Loucy (cell line): ENCODE measurements at regions not wholly inside any gene's neighbourhood (a gene's known extent, or its start where the extent isn't known, plus 50 kb on each side); places are given as distances from the start of the nearest gene placed in this dataset.

Source experiments
- EZH2phosphoT487 ChIP-seq: fragments of 200-600 bp; IDR thresholded peaks from 2 replicates; pipeline ENCODE4 v1.6.1; 2018; ENCODE audit warnings: antibody characterized with exemption, mild to moderate bottlenecking, moderate library complexity, borderline replicate concordance
- TF ChIP-seq, protein P1 (sequence below): fragments of 200-600 bp; sonication (generic); conservative IDR thresholded peaks from 2 replicates; pipeline ENCODE4 v1.5.1; 2014; ENCODE audit warnings: mild to moderate bottlenecking, antibody characterized with exemption, low read length

GRCh38 chr3:88364926-88365325, 215.2 kb downstream of the C3orf38 start:
- TF ChIP-seq EZH2phosphoT487, result no peak
- TF ChIP-seq, protein P1, sequence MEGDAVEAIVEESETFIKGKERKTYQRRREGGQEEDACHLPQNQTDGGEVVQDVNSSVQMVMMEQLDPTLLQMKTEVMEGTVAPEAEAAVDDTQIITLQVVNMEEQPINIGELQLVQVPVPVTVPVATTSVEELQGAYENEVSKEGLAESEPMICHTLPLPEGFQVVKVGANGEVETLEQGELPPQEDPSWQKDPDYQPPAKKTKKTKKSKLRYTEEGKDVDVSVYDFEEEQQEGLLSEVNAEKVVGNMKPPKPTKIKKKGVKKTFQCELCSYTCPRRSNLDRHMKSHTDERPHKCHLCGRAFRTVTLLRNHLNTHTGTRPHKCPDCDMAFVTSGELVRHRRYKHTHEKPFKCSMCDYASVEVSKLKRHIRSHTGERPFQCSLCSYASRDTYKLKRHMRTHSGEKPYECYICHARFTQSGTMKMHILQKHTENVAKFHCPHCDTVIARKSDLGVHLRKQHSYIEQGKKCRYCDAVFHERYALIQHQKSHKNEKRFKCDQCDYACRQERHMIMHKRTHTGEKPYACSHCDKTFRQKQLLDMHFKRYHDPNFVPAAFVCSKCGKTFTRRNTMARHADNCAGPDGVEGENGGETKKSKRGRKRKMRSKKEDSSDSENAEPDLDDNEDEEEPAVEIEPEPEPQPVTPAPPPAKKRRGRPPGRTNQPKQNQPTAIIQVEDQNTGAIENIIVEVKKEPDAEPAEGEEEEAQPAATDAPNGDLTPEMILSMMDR, result no peak
